NCI-H2196 (cell line): ENCODE measurements at regions not wholly inside any gene's neighbourhood (a gene's known extent, or its start where the extent isn't known, plus 50 kb on each side); places are given as distances from the start of the nearest gene placed in this dataset.

Experiments used
- DNase-seq: peaks from one replicate; lab custom pipeline; 2025; ENCODE audit not compliant: unreplicated experiment; lab: John Stamatoyannopoulos, UW

GRCh38 chr11:127273593-127274327, 273.2 kb upstream of the KIRREL3 start:
- DNase-seq, result no peak

- DNase-seq, result no peak
These were observed 270.3 kb upstream of the KIRREL3 start for GRCh38 chr11:127270851-127271250.

GRCh38 chr11:127269911-127270310, 269.3 kb upstream of the KIRREL3 start:
- no peak for DNase-seq

- no peak for DNase-seq
These were observed 268.4 kb upstream of the KIRREL3 start for GRCh38 chr11:127268932-127269331.

- DNase-seq, result no peak
These were observed 268.0 kb upstream of the KIRREL3 start for GRCh38 chr11:127268521-127268920.

DNA sequence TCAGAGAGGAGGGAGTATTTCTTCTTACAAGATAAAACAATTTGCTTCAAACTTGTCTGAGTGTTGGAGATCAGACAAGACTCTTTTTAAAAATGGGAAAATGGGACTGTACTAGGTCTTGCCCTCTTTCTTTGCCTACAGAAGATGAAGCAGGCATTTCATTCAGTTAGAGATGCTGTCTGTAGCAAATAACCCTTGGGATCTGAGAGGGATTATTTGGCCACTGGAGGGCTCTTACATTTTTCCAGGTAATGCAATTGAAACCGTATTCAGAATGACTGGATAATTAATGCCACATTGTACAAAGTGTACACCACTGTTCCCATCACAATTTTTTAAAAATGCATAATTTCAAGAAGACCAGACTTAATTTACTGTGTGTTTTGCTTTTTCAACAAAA, 258.5 kb upstream of the KIRREL3 start:
- no peak for DNase-seq

DNA sequence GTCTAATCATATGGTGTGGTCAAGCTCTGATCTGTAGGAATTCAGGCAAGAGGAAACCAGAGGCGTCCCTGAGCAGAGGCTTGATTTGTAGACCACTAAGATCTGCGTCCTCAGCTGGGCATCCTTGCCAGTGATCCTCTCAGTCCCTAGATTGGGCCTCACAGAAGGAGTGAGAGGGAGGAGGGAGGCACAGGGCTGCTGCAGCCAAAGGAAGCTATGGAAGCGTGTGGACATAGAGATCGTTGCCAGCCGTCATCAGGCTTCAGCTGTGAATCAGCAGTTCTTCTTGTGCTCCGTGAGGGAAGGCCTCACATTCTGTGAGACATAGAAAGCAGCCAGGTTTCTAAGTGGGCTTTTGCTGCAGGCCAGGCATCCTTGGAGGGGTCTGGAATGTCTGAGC, 254.6 kb upstream of the KIRREL3 start:
- DNase-seq, result no peak

DNA sequence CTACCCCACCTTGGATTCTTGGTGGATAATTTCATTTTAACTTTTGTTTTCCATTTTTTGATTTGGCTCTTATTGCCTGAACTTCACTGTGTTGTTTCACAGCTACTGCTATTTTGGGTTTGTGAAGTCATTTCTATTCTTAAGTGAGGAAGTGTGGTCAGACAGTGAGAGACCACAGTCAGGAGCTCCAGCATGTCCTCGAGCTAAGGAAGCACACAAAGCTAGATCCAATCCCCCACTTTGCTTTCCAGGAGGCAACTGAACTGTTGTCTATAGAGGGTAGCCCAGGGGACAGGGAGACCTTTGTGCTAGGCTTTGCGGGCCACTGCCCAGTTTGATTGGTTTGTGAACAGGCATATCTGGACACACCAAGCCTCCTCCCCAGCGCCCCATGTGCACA, 251.8 kb upstream of the KIRREL3 start:
- no peak for DNase-seq

GRCh38 chr11:127249576-127249975, 249.0 kb upstream of the KIRREL3 start:
- no peak for DNase-seq

- no peak for DNase-seq
These were observed 247.9 kb upstream of the KIRREL3 start for GRCh38 chr11:127248476-127248875.

- DNase-seq, result no peak
These were observed 246.8 kb upstream of the KIRREL3 start for GRCh38 chr11:127247261-127247851.

GRCh38 chr11:127242676-127243075, 242.1 kb upstream of the KIRREL3 start:
- no peak for DNase-seq

DNA sequence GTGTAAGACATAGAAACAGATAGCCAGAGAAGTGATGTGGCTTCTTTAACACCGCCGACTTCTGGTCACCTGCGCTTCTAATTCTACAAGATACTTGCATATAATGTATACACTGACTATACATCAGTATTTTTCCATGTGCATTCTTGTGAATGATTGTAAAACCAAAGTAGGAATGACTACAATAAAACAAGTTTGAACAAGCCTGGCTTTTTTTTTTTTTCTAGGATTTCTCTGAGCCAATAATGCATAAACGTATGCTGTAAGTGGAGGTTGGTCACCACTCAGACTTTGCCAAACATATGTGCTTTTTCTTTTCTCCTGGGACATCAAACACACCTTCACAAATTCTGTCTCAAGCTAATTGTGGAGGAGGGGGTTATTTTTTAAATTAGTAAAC, 237.8 kb upstream of the KIRREL3 start:
- no peak for DNase-seq

DNA sequence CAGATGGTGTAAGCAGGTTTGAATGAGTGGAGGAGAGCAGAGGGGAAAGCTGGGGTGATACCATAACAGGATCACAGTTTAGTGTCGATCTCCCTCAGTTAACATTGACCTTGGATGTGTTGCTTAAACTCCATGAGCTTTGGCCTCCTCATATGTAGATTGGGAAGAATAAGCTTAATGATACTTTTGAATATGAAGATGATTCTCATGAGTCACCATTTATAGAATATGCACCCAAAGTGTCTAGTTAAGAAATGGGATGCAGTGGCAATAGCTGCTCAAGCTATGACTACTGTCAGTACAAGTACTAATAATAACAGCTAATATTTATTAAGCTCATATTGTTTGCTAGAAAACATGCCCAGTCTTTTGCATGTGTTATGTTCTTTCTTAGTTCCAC, 236.2 kb upstream of the KIRREL3 start:
- DNase-seq, result no peak

GRCh38 chr11:127233998-127234397, 233.4 kb upstream of the KIRREL3 start:
- DNase-seq, result no peak

DNA sequence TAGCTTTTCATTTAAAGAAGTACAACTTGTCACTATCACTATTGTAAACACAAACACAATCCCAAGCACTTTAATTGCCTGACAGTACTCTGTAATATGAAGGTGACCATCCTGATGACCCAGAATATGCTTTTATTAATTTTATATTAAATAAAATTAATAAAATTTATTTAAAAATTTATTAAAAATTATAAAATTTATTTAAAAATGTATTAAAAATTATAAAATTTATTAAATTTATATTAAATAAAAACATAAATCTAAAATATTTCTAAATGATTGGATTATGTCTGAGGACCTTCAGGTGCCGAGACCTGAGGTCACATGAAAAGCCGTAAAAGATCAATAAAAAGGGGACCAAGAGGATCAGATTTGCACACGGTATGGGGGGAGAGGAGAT, 229.8 kb upstream of the KIRREL3 start:
- no peak for DNase-seq

DNA sequence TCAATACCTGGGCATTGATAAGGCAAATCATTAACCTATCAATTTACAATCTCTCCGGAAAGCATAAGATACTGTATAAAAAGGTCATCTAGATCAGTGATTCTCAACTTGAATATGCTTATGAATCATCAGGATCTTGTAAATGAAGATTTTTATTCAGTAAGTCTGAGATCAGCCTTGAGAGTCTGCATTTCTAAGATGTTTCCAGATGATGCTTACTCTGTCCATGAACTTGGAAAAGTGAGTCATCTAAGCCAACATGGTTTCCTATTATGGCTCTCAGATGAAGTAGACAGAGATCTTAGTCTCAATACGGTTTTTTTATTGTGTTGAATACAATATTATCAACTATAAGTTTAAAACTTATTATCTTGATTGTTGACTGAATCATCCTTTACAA, 226.4 kb upstream of the KIRREL3 start:
- DNase-seq, result no peak

DNA sequence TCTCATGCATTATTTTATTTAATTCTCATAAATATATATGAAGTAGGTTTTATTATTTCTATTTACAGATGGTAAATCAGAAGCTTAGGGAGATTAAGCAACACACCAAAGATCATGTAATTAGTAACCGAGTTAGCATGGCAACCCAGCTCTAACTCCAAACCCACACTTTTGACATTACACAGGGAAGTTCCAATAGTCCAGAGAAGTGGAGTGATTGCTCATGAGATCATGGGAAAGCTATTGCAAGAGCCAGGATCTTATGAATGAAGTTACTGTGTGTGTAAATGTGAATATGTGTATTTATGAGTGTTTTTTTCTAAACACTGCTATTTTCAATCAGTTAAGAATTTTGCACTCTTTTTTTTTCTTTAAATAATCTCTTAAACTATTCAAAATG, 225.8 kb upstream of the KIRREL3 start:
- DNase-seq, result no peak

GRCh38 chr11:127225619-127226018, 225.0 kb upstream of the KIRREL3 start:
- no peak for DNase-seq

GRCh38 chr11:127224276-127224675, 223.7 kb upstream of the KIRREL3 start:
- DNase-seq, result no peak

- DNase-seq, result no peak
These were observed 223.1 kb upstream of the KIRREL3 start for GRCh38 chr11:127223633-127224032.

GRCh38 chr11:127223026-127223425, 222.5 kb upstream of the KIRREL3 start:
- DNase-seq, result no peak

DNA sequence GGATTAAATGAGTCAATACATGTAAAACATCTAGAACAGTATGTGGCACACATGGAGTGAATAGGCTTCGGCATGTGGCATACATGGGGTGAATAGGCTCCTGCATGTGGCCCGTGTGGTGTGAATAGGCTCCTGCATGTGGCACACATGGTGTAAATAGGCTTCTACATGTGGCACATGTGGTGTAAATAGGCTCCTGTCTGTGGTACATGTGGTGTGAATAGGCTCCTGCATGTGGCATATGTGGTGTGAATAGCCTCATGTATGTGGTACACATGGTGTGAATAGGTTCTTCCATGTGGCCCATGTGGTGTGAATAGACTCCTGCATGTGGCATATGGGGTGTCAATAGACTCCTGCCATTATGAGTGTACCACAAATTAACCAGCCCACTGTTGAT, 219.1 kb upstream of the KIRREL3 start:
- DNase-seq, result no peak
